ENCODE measurements at regions not wholly inside any gene's neighbourhood (a gene's known extent, or its start where the extent isn't known, plus 50 kb on each side); places are given as distances from the start of the nearest gene placed in this dataset.

- Histone ChIP-seq H2AFZ (ENCODE audit: low read depth) (no peak overlapping the region), H3F3A (replicated peaks; ENCODE audit: insufficient read depth) (no peaks in the 10 kb centered on the region), H3K27me3 (ENCODE audit: insufficient read depth) (no peaks in the 10 kb centered on the region), H3K4me1 (ENCODE audit: control insufficient read depth in 1 of 2, insufficient read depth in 2 of 2, low read depth in 1 of 2, low read length in 1 of 2) (no peaks in the 10 kb centered on the region), H3K9me3 (no peaks in the 10 kb centered on the region), H3K9me2 (no peaks in the 10 kb centered on the region), H3K9ac (no peak overlapping the region), H3K4me3 (ENCODE audit: low read depth in 2 of 2, low read length in 1 of 2) (no peak overlapping the region), H3K79me2 (ENCODE audit: insufficient read depth) (no peaks in the 10 kb centered on the region), H4K20me1 (ENCODE audit: insufficient read depth) (no peaks in the 10 kb centered on the region), H3K27ac (ENCODE audit: low read depth in 2 of 2, low read length in 1 of 2) (no peak overlapping the region), H3K4me2 (no peak overlapping the region), H3K36me3 (replicated peaks in 1 of 2; ENCODE audit: control insufficient read depth in 1 of 2, insufficient read depth in 2 of 2, low read length in 1 of 2) (no peaks in the 10 kb centered on the region)
- 9% methylated on average over 2 of the region's 2 CpGs for WGBS (ENCODE audit: low lambda C conversion rate)
- no peak for TF ChIP-seq RXRA (IDR thresholded peaks at IDR 0.05; ENCODE audit: borderline replicate concordance, low read depth)
- POLR2A ChIA-PET = no interaction called here
- CTCF ChIA-PET = interaction anchor here (1.0 kb wide), 1 partner anchor 40 kb away, joined by 3 read pairs; no protein-coding TSS in a partner anchor
- no peak for DNase-seq
Measured at GRCh38 chr14:65920996-65921395, 508.5 kb downstream of the FUT8 start.

- no peaks in the 10 kb centered on the region for H4K20me1 ChIP-seq (ENCODE audit: insufficient read depth)
- no peak overlapping the region for H3K9ac ChIP-seq
- WGBS (ENCODE audit: low lambda C conversion rate) = 33% methylated on average over 3 of the region's 3 CpGs
- no peak overlapping the region for H3K27ac ChIP-seq (ENCODE audit: low read depth in 2 of 2, low read length in 1 of 2)
- no peak overlapping the region for H3K4me3 ChIP-seq (ENCODE audit: low read depth in 2 of 2, low read length in 1 of 2)
- H3F3A ChIP-seq (replicated peaks; ENCODE audit: insufficient read depth) = no peaks in the 10 kb centered on the region
- H3K79me2 ChIP-seq (ENCODE audit: insufficient read depth) = no peaks in the 10 kb centered on the region
- POLR2A ChIA-PET = no interaction called here
- H3K36me3 ChIP-seq (replicated peaks in 1 of 2; ENCODE audit: control insufficient read depth in 1 of 2, insufficient read depth in 2 of 2, low read length in 1 of 2) = no peaks in the 10 kb centered on the region
- no peak overlapping the region for H2AFZ ChIP-seq (ENCODE audit: low read depth)
- DNase-seq = no peak
- CTCF ChIA-PET = interaction anchor here (1.0 to 1.5 kb wide), 2 partner anchors 11 to 38 kb away, joined by 3 to 7 read pairs; no protein-coding TSS in a partner anchor
- TF ChIP-seq FOXJ3 (CRISPR knock-in tag; IDR thresholded peaks at IDR 0.05) = no peak
- TF ChIP-seq FOSL2 (IDR thresholded peaks at IDR 0.05; ENCODE audit: borderline replicate concordance, low read depth) = no peak
- no peak for TF ChIP-seq TEAD4 (IDR thresholded peaks at IDR 0.05; ENCODE audit: borderline replicate concordance, insufficient read depth)
- no peaks in the 10 kb centered on the region for H3K27me3 ChIP-seq (ENCODE audit: insufficient read depth)
- no peaks in the 10 kb centered on the region for H3K9me2 ChIP-seq
- no peaks in the 10 kb centered on the region for H3K9me3 ChIP-seq
- no peak overlapping the region for H3K4me2 ChIP-seq
- no peaks in the 10 kb centered on the region for H3K4me1 ChIP-seq (ENCODE audit: control insufficient read depth in 1 of 2, insufficient read depth in 2 of 2, low read depth in 1 of 2, low read length in 1 of 2)
Measured at GRCh38 chr14:65922142-65922541, 509.6 kb downstream of the FUT8 start.

GRCh38 chr14:65926504-65926903, 514.0 kb downstream of the FUT8 start:
- POLR2A ChIA-PET = no interaction called here
- no peaks in the 10 kb centered on the region for H3F3A ChIP-seq (replicated peaks; ENCODE audit: insufficient read depth)
- H3K4me1 ChIP-seq (ENCODE audit: control insufficient read depth in 1 of 2, insufficient read depth in 2 of 2, low read depth in 1 of 2, low read length in 1 of 2) = no peaks in the 10 kb centered on the region
- H3K79me2 ChIP-seq (ENCODE audit: insufficient read depth) = no peaks in the 10 kb centered on the region
- no peak for DNase-seq
- H2AFZ ChIP-seq (ENCODE audit: low read depth) = no peak overlapping the region
- no peaks in the 10 kb centered on the region for H3K27me3 ChIP-seq (ENCODE audit: insufficient read depth)
- TF ChIP-seq USF1 (IDR thresholded peaks at IDR 0.05; ENCODE audit: borderline replicate concordance, low read depth) (no peak), POLR2AphosphoS5 (IDR thresholded peaks at IDR 0.05; ENCODE audit: low read depth, low read length) (no peak), RAD21 (IDR thresholded peaks at IDR 0.05; ENCODE audit: low read length) (no peak), ZBTB33 (IDR thresholded peaks at IDR 0.05; ENCODE audit: borderline replicate concordance, low read depth) (no peak), CTCF (IDR thresholded peaks at IDR 0.05) (no peak), SIN3A (IDR thresholded peaks at IDR 0.05; ENCODE audit: borderline replicate concordance, low read depth, low read length) (no peak), EZH2phosphoT487 (IDR thresholded peaks at IDR 0.05; ENCODE audit: borderline replicate concordance, low read depth) (no peak), FOXJ3 (CRISPR knock-in tag; IDR thresholded peaks at IDR 0.05) (no peak), GABPA (IDR thresholded peaks at IDR 0.05; ENCODE audit: low read depth) (no peak), MEF2A (IDR thresholded peaks at IDR 0.05; ENCODE audit: borderline replicate concordance, low read depth) (no peak), EP300 (IDR thresholded peaks at IDR 0.05; ENCODE audit: borderline replicate concordance in 1 of 2, low read depth in 1 of 2, low read length in 1 of 2) (no peak), PBX3 (IDR thresholded peaks at IDR 0.05) (no peak), MXI1 (IDR thresholded peaks at IDR 0.05; ENCODE audit: low read depth, low read length) (no peak), RCOR1 (IDR thresholded peaks at IDR 0.05; ENCODE audit: low read length) (no peak)
- H4K20me1 ChIP-seq (ENCODE audit: insufficient read depth) = no peaks in the 10 kb centered on the region
- H3K4me3 ChIP-seq (ENCODE audit: low read depth in 2 of 2, low read length in 1 of 2) = no peak overlapping the region
- H3K9me3 ChIP-seq = no peaks in the 10 kb centered on the region
- H3K27ac ChIP-seq (ENCODE audit: low read depth in 2 of 2, low read length in 1 of 2) = no peak overlapping the region
- CTCF ChIA-PET = interaction anchor here (1.4 to 1.5 kb wide), 2 partner anchors 12 to 15 kb away, joined by 3 to 5 read pairs; no protein-coding TSS in a partner anchor
- H3K9me2 ChIP-seq = no peaks in the 10 kb centered on the region
- H3K9ac ChIP-seq = no peak overlapping the region
- 12% methylated on average over 6 of the region's 6 CpGs for WGBS (ENCODE audit: low lambda C conversion rate)
- H3K4me2 ChIP-seq = no peak overlapping the region
- H3K36me3 ChIP-seq (replicated peaks in 1 of 2; ENCODE audit: control insufficient read depth in 1 of 2, insufficient read depth in 2 of 2, low read length in 1 of 2) = no peaks in the 10 kb centered on the region

Data from SK-N-SH (cell line).